GM21367 (cell line): ENCODE measurements at regions not wholly inside any gene's neighbourhood (a gene's known extent, or its start where the extent isn't known, plus 50 kb on each side); places are given as distances from the start of the nearest gene placed in this dataset.

ENCODE experiments used
- ATAC-seq: cut with Tn5 transposase; IDR thresholded peaks from one replicate; pipeline ENCODE4 v1.9.1; 2021; ENCODE audit not compliant: unreplicated experiment

- ATAC-seq, result no peak
Measured at GRCh38 chr11:127219704-127220103, 219.1 kb upstream of the KIRREL3 start.

GRCh38 chr11:127218275-127218608 is 217.7 kb upstream of the KIRREL3 start:
- ATAC-seq, result no peak

GRCh38 chr11:127217452-127218274 is 217.1 kb upstream of the KIRREL3 start:
- no peak for ATAC-seq

- ATAC-seq, result no peak
Measured at GRCh38 chr11:127205688-127206217, 205.2 kb upstream of the KIRREL3 start.

- ATAC-seq, result no peak
Measured at GRCh38 chr11:127203490-127203889, 202.9 kb upstream of the KIRREL3 start.

GRCh38 chr11:127202105-127202504 is 201.5 kb upstream of the KIRREL3 start:
- no peak for ATAC-seq

- ATAC-seq, result no peak
Measured at GRCh38 chr11:127199306-127199801, 198.8 kb upstream of the KIRREL3 start.

- ATAC-seq, result no peak
Measured at GRCh38 chr11:127195501-127196120, 195.0 kb upstream of the KIRREL3 start.

GRCh38 chr11:127194521-127194920 is 194.0 kb upstream of the KIRREL3 start:
- no peak for ATAC-seq

- ATAC-seq, result no peak
Measured at GRCh38 chr11:127193950-127194349, 193.4 kb upstream of the KIRREL3 start.

GRCh38 chr11:127191689-127192088 is 191.1 kb upstream of the KIRREL3 start:
- no peak for ATAC-seq

- no peak for ATAC-seq
Measured at GRCh38 chr11:127191261-127191660, 190.7 kb upstream of the KIRREL3 start.

- no peak for ATAC-seq
Measured at GRCh38 chr11:127182586-127183203, 182.1 kb upstream of the KIRREL3 start.

GRCh38 chr11:127157225-127157624 is 156.7 kb upstream of the KIRREL3 start:
- no peak for ATAC-seq

GRCh38 chr11:127149410-127149809 is 148.8 kb upstream of the KIRREL3 start:
- no peak for ATAC-seq

- no peak for ATAC-seq
Measured at GRCh38 chr11:127143251-127143650, 142.7 kb upstream of the KIRREL3 start.

GRCh38 chr11:127138613-127139012 is 138.0 kb upstream of the KIRREL3 start:
- no peak for ATAC-seq

- no peak for ATAC-seq
Measured at GRCh38 chr11:127137771-127138280, 137.3 kb upstream of the KIRREL3 start.

- no peak for ATAC-seq
Measured at GRCh38 chr11:127136438-127136837, 135.9 kb upstream of the KIRREL3 start.

- no peak for ATAC-seq
Measured at GRCh38 chr11:127135256-127135655, 134.7 kb upstream of the KIRREL3 start.

- ATAC-seq, result no peak
Measured at GRCh38 chr11:127133061-127133460, 132.5 kb upstream of the KIRREL3 start.

GRCh38 chr11:127130321-127130720 is 129.8 kb upstream of the KIRREL3 start:
- no peak for ATAC-seq
